Mammary epithelial cell (primary cell): ENCODE measurements at regions not wholly inside any gene's neighbourhood (a gene's known extent, or its start where the extent isn't known, plus 50 kb on each side); places are given as distances from the start of the nearest gene placed in this dataset.

Experiments
- EZH2 ChIP-seq: IDR thresholded peaks from 2 replicates; pipeline ENCODE4 v1.6.1; 2012; ENCODE audit warnings: low read length, inconsistent platforms, borderline replicate concordance
- TF ChIP-seq, protein P1 (sequence below), 2 donors: IDR thresholded peaks in 1 of 2; conservative IDR thresholded peaks in 1 of 2; 2 replicates each; pipeline ENCODE4 v1.5.1; 2011 to 2012; ENCODE audit warnings: inconsistent platforms in 2 of 2, low read length in 2 of 2, mild to moderate bottlenecking in 2 of 2, control low read depth in 1 of 2, low read depth in 1 of 2; ENCODE audit not compliant: insufficient read depth in 1 of 2; ENCODE audit errors: extremely low read depth in 1 of 2

DNA sequence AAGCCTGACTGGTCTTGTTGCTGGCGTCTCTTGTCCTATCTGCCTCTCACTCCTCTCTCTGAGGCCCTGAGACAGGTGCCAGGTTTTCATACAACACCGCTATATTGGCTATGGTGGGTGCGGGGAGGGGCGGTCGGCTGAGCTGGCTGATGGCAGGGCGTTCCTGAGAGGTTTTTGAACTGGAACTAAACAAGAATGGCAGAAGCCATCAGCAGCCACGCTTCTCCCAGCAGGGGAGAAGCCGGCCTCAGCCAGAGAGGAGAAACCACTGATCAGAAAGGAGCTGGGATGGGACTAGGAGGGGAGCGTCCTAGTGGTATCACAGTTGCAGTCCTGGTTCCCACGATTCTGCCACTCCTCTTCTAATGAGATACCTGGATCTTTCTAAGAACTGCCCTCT lies 89.9 kb upstream of the PRR23E start:
- TF ChIP-seq, protein P1, sequence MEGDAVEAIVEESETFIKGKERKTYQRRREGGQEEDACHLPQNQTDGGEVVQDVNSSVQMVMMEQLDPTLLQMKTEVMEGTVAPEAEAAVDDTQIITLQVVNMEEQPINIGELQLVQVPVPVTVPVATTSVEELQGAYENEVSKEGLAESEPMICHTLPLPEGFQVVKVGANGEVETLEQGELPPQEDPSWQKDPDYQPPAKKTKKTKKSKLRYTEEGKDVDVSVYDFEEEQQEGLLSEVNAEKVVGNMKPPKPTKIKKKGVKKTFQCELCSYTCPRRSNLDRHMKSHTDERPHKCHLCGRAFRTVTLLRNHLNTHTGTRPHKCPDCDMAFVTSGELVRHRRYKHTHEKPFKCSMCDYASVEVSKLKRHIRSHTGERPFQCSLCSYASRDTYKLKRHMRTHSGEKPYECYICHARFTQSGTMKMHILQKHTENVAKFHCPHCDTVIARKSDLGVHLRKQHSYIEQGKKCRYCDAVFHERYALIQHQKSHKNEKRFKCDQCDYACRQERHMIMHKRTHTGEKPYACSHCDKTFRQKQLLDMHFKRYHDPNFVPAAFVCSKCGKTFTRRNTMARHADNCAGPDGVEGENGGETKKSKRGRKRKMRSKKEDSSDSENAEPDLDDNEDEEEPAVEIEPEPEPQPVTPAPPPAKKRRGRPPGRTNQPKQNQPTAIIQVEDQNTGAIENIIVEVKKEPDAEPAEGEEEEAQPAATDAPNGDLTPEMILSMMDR (conservative IDR thresholded peaks at IDR 0.05 in 1 of 2, IDR thresholded peaks at IDR 0.05 in 1 of 2; ENCODE audit: extremely low read depth in 1 of 2, insufficient read depth in 1 of 2, low read depth in 1 of 2, low read length in 2 of 2), result no peak
- no peak for TF ChIP-seq EZH2
